ENCODE measurements at regions not wholly inside any gene's neighbourhood (a gene's known extent, or its start where the extent isn't known, plus 50 kb on each side); places are given as distances from the start of the nearest gene placed in this dataset.

DNA sequence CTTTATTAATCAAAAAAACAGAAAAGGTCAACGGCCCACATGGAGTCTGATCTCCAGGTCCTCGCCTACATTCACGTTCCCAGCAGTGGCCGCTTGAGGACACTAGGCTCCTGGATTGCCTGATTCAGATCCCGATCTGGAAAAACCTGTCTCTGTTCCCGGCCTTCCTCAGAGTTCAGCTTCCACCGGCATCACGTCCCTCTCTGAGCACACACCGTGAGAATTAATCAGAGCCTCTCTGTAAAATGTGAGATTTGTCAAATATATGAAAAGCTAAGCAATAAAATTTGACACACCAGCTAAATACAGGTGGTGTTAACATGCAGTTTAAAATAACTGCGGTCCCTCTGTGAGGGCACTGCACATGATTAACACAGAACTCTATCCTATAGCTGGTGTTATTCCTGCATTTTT lies 122.8 kb upstream of the COL21A1 start:
- Mint-ChIP-seq H3K27me3 (ENCODE audit: insufficient read depth) (peaks cover 2% of the 10 kb centered on the region), H3K4me3 (no peak overlapping the region), H3K36me3 (ENCODE audit: low read depth) (no peaks in the 10 kb centered on the region), H3K9me3 (no peaks in the 10 kb centered on the region), H3K4me1 (ENCODE audit: low read depth) (no peaks in the 10 kb centered on the region), H3K27ac (no peak overlapping the region)
- intact Hi-C loops (cut with micrococcal nuclease), result no loop called here
- no peak for DNase-seq (ENCODE audit: low spot score)

DNA sequence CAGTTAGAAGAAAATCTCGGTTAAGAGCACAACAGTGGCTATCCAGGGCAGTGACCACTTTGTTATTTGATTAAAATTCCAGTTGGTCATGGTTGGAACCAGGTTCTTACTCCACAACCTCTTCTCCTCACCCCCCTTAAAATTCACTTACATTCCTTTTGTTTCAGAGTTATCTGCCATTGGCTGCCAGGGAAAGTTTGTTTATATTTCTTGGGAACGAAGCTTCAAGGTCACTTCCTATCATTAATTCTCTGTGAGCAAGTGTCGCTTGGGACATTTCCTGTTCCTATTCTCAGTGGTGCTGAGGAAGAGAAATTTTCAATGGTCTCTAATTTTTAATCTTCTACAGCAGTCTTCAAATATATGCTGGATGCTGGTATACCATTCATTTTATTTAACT lies 121.1 kb upstream of the COL21A1 start:
- no peak overlapping the region for H3K27ac Mint-ChIP-seq
- H3K4me3 Mint-ChIP-seq, result no peak overlapping the region
- H3K9me3 Mint-ChIP-seq, result no peaks in the 10 kb centered on the region
- intact Hi-C loops (cut with micrococcal nuclease), result no loop called here
- peaks cover 8% of the 10 kb centered on the region for H3K27me3 Mint-ChIP-seq (ENCODE audit: insufficient read depth)
- no peaks in the 10 kb centered on the region for H3K4me1 Mint-ChIP-seq (ENCODE audit: low read depth)
- no peak for DNase-seq (ENCODE audit: low spot score)
- H3K36me3 Mint-ChIP-seq (ENCODE audit: low read depth), result no peaks in the 10 kb centered on the region

DNA sequence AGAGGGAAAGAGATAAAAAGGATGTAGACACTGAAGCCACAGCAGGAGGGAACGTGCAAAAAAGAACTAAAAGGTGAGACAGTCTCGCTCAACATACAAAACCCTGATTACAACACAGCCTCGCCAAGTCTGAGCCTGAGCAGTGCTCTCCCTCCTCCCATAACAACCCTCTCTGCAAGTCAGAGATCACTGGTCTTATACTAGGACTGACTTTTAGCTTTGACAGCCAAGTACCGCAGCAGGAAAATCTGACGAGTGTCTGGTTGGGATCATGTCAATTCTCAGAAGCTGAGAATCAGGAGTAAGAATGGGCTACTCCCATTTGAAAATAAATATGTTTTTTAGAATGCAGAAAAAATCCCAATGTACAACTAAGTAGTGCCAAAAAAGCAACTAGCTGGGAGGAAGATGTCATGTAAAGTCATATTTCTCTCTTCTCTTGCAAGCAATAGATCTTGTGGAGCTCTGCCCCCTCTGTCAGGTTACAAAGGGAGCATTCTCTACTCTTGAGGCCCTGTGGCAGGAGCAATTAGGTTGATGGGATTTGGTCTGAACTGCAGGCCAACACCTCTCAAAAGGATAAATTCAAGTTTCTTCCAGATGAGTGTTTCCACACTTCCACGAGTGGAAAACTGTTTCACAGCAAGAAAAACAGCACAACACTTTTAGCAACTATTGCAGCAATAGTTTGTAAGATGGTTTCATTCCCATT lies 118.9 kb upstream of the COL21A1 start:
- Mint-ChIP-seq H3K36me3 (ENCODE audit: low read depth) (no peaks in the 10 kb centered on the region), H3K27ac (no peak overlapping the region), H3K9me3 (no peaks in the 10 kb centered on the region), H3K4me1 (ENCODE audit: low read depth) (no peaks in the 10 kb centered on the region), H3K4me3 (no peak overlapping the region), H3K27me3 (ENCODE audit: insufficient read depth) (peaks cover 6% of the 10 kb centered on the region)
- no peak for DNase-seq (ENCODE audit: low spot score)
- intact Hi-C loops (cut with micrococcal nuclease), result no loop called here

GRCh38 chr6:56364827-56365339 lies 117.5 kb upstream of the COL21A1 start:
- H3K4me3 Mint-ChIP-seq, result no peak overlapping the region
- intact Hi-C loops (cut with micrococcal nuclease), result no loop called here
- H3K4me1 Mint-ChIP-seq (ENCODE audit: low read depth), result no peaks in the 10 kb centered on the region
- no peak for DNase-seq (ENCODE audit: low spot score)
- no peak overlapping the region for H3K27ac Mint-ChIP-seq
- H3K27me3 Mint-ChIP-seq (ENCODE audit: insufficient read depth), result peaks cover 6% of the 10 kb centered on the region
- no peaks in the 10 kb centered on the region for H3K36me3 Mint-ChIP-seq (ENCODE audit: low read depth)
- H3K9me3 Mint-ChIP-seq, result no peaks in the 10 kb centered on the region

- H3K4me1 Mint-ChIP-seq (ENCODE audit: low read depth), result no peaks in the 10 kb centered on the region
- H3K4me3 Mint-ChIP-seq, result no peak overlapping the region
- H3K27ac Mint-ChIP-seq, result no peak overlapping the region
- no peaks in the 10 kb centered on the region for H3K9me3 Mint-ChIP-seq
- no peak for DNase-seq (ENCODE audit: low spot score)
- no peaks in the 10 kb centered on the region for H3K36me3 Mint-ChIP-seq (ENCODE audit: low read depth)
- H3K27me3 Mint-ChIP-seq (ENCODE audit: insufficient read depth), result peaks cover 8% of the 10 kb centered on the region
- intact Hi-C loops (cut with micrococcal nuclease), result no loop called here
Measured at GRCh38 chr6:56364431-56364826, 117.0 kb upstream of the COL21A1 start.

DNA sequence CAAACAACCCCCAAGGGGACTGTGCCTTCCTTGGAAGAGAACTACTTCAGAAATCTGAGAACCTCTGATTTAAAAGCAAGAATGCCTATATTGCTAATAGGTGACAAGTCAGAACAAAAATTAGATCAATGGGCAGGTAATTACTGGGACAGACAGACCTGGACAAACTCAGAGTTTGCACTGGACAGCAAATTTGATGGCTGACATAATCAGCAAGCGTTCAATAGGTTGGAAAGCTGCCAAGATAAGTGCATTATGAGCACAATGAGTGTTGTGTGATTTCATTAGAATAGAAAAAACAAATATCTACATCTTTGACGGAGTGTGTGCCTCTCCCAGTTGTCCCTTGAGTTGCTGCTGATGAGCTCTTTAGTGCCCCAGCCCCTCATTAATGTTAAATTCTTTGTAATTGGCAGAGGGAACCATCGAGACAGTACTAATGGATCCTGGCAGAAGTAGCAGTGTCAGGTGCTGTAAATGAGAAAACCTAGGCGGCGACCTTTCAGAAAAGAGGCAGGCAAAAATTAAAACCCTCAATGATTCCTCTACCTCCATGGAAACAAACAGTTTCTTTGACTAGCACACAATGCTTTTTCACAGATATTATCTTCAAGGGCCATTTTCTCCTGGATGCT lies 116.5 kb upstream of the COL21A1 start:
- DNase-seq (ENCODE audit: low spot score), result no peak
- no peak overlapping the region for H3K4me3 Mint-ChIP-seq
- H3K27me3 Mint-ChIP-seq (ENCODE audit: insufficient read depth), result peaks cover 11% of the 10 kb centered on the region
- H3K4me1 Mint-ChIP-seq (ENCODE audit: low read depth), result no peaks in the 10 kb centered on the region
- no peaks in the 10 kb centered on the region for H3K9me3 Mint-ChIP-seq
- no peaks in the 10 kb centered on the region for H3K36me3 Mint-ChIP-seq (ENCODE audit: low read depth)
- intact Hi-C loops (cut with micrococcal nuclease), result no loop called here
- H3K27ac Mint-ChIP-seq, result no peak overlapping the region

- Mint-ChIP-seq H3K9me3 (no peaks in the 10 kb centered on the region), H3K36me3 (ENCODE audit: low read depth) (no peaks in the 10 kb centered on the region), H3K27me3 (ENCODE audit: insufficient read depth) (peaks cover 11% of the 10 kb centered on the region), H3K4me1 (ENCODE audit: low read depth) (no peaks in the 10 kb centered on the region), H3K4me3 (no peak overlapping the region), H3K27ac (no peak overlapping the region)
- no peak for DNase-seq (ENCODE audit: low spot score)
- intact Hi-C loops (cut with micrococcal nuclease), result no loop called here
Measured at GRCh38 chr6:56361812-56362211, 114.4 kb upstream of the COL21A1 start.

GRCh38 chr6:56359201-56359899 lies 112.0 kb upstream of the COL21A1 start:
- no peaks in the 10 kb centered on the region for H3K4me1 Mint-ChIP-seq (ENCODE audit: low read depth)
- H3K9me3 Mint-ChIP-seq, result no peaks in the 10 kb centered on the region
- no peak overlapping the region for H3K4me3 Mint-ChIP-seq
- H3K27me3 Mint-ChIP-seq (ENCODE audit: insufficient read depth), result peaks cover 6% of the 10 kb centered on the region
- no peaks in the 10 kb centered on the region for H3K36me3 Mint-ChIP-seq (ENCODE audit: low read depth)
- peak; percentile 17 for DNase-seq (ENCODE audit: low spot score)
- no peak overlapping the region for H3K27ac Mint-ChIP-seq
- intact Hi-C loops (cut with micrococcal nuclease), result loop anchor here (1.0 to 2.0 kb wide), 4 partner anchors 211 to 493 kb away; no protein-coding TSS in a partner anchor

- H3K27ac Mint-ChIP-seq, result no peak overlapping the region
- H3K36me3 Mint-ChIP-seq (ENCODE audit: low read depth), result no peaks in the 10 kb centered on the region
- intact Hi-C loops (cut with micrococcal nuclease), result loop anchor here (2.0 kb wide), 1 partner anchor 495 kb away; no protein-coding TSS in a partner anchor
- peaks cover 8% of the 10 kb centered on the region for H3K27me3 Mint-ChIP-seq (ENCODE audit: insufficient read depth)
- no peaks in the 10 kb centered on the region for H3K9me3 Mint-ChIP-seq
- no peak overlapping the region for H3K4me3 Mint-ChIP-seq
- DNase-seq (ENCODE audit: low spot score), result no peak
- no peaks in the 10 kb centered on the region for H3K4me1 Mint-ChIP-seq (ENCODE audit: low read depth)
Measured at GRCh38 chr6:56357616-56358373, 110.4 kb upstream of the COL21A1 start.

GRCh38 chr6:56356426-56356825 lies 109.0 kb upstream of the COL21A1 start:
- intact Hi-C loops (cut with micrococcal nuclease), result no loop called here
- no peak overlapping the region for H3K4me3 Mint-ChIP-seq
- H3K36me3 Mint-ChIP-seq (ENCODE audit: low read depth), result no peaks in the 10 kb centered on the region

GRCh38 chr6:56353860-56354259 lies 106.5 kb upstream of the COL21A1 start:
- Mint-ChIP-seq H3K9me3 (no peaks in the 10 kb centered on the region), H3K27ac (no peak overlapping the region), H3K27me3 (ENCODE audit: insufficient read depth) (peaks cover 6% of the 10 kb centered on the region), H3K4me1 (ENCODE audit: low read depth) (no peaks in the 10 kb centered on the region), H3K36me3 (ENCODE audit: low read depth) (no peaks in the 10 kb centered on the region), H3K4me3 (no peak overlapping the region)
- intact Hi-C loops (cut with micrococcal nuclease), result no loop called here
- no peak for DNase-seq (ENCODE audit: low spot score)

More at GRCh38 chr6:56356426-56356825, 109.0 kb upstream of the COL21A1 start:
- Mint-ChIP-seq H3K27ac (no peak overlapping the region), H3K9me3 (no peaks in the 10 kb centered on the region), H3K27me3 (ENCODE audit: insufficient read depth) (peaks cover 8% of the 10 kb centered on the region), H3K4me1 (ENCODE audit: low read depth) (no peaks in the 10 kb centered on the region)
- no peak for DNase-seq (ENCODE audit: low spot score)

DNA sequence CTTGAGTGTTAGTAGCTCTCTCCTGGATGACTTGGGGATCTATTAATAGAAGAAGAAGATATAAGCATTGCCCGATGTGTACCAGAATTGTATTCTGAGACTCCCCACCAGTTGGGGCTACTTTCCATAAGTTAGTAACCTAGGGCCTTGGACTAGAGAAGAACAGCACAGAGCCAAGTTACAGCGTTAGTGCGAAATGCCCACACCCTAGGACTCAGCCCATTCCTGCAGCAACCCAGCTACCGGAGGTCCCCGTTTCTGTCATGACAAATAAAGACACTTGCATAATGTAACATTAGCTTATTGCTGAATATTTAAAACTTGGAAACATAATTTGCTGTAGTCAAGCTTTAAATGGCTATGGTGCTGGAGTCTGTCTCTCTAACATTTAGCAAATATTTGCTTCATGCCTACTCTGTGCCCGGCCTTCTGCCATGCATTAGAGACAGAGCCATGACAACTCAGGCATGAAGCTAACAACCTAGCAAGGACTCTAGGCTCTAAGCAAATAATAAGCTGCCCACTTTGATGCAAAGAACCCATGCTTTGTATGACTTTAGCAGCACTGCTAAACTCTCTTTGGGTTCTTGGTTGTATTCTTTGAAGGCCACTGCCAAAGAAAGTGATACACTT lies 103.4 kb upstream of the COL21A1 start:
- H3K4me3 Mint-ChIP-seq, result no peak overlapping the region
- H3K36me3 Mint-ChIP-seq (ENCODE audit: low read depth), result no peaks in the 10 kb centered on the region
- no peak overlapping the region for H3K27ac Mint-ChIP-seq
- H3K27me3 Mint-ChIP-seq (ENCODE audit: insufficient read depth), result peaks cover 8% of the 10 kb centered on the region
- no peaks in the 10 kb centered on the region for H3K4me1 Mint-ChIP-seq (ENCODE audit: low read depth)
- DNase-seq (ENCODE audit: low spot score), result no peak
- no peaks in the 10 kb centered on the region for H3K9me3 Mint-ChIP-seq
- intact Hi-C loops (cut with micrococcal nuclease), result no loop called here
